Panc1 (cell line): ENCODE measurements at regions not wholly inside any gene's neighbourhood (a gene's known extent, or its start where the extent isn't known, plus 50 kb on each side); places are given as distances from the start of the nearest gene placed in this dataset.

Experiments
- ATAC-seq: fragments of 200-7000 bp; cut with Tn5 transposase; 2 replicates; pipeline ENCODE4 v1.9.1; 2020; ENCODE audit warnings: mild to moderate bottlenecking, moderate library complexity
- BruUV-seq: library from RNA; stranded (reverse); fragments of 400-500 nt; replicated peaks from 2 replicates; lab custom pipeline; 2021; lab: Mats Ljungman, UMichigan
- CTCF ChIA-PET: fragments of 300-600 bp; sonication (Branson Sonifier 250); formaldehyde crosslinking; loops from one replicate; lab custom pipeline; 2022; ENCODE audit warnings: antibody characterized with exemption; lab: Charles Lee
- POLR2A ChIA-PET: fragments of 300-600 bp; sonication (Branson Sonifier 250); formaldehyde crosslinking; loops from one replicate; lab custom pipeline; 2022; ENCODE audit warnings: antibody characterized with exemption; lab: Charles Lee
- DNase-seq: peaks from one replicate; pipeline ENCODE4 v3.0.0-alpha.2; 2010; ENCODE audit warnings: low read depth, low spot score
- H3K27ac ChIP-seq: 2 replicates; pipeline ENCODE4 v1.5.1; 2011; ENCODE audit warnings: mild to moderate bottlenecking, low read length, inconsistent platforms
- H3K27me3 ChIP-seq: fragments of 200-500 bp; sonication (Bioruptor generic); 2 replicates; pipeline ENCODE4 v1.6.0; 2014; ENCODE audit warnings: low read length, inconsistent platforms; ENCODE audit not compliant: control insufficient read depth, insufficient read depth
- H3K36me3 ChIP-seq: fragments of 200-500 bp; sonication (Bioruptor generic); 2 replicates; pipeline ENCODE4 v1.5.1; 2014; ENCODE audit warnings: inconsistent platforms, mild to moderate bottlenecking, low read length, moderate library complexity; ENCODE audit not compliant: control insufficient read depth, insufficient read depth
- H3K4me1 ChIP-seq: 2 replicates; pipeline ENCODE4 v1.5.1; 2011; ENCODE audit warnings: inconsistent platforms, mild to moderate bottlenecking, low read length, moderate library complexity; ENCODE audit not compliant: control insufficient read depth, insufficient read depth
- H3K4me3 ChIP-seq, 2 experiments: 2 replicates each; pipeline ENCODE4 v1.5.1; 2011 to 2012; ENCODE audit warnings: low read depth in 2 of 2, low read length in 2 of 2, mild to moderate bottlenecking in 2 of 2, inconsistent platforms in 1 of 2, moderate library complexity in 1 of 2
- H3K9me3 ChIP-seq: fragments of 200-500 bp; sonication (Bioruptor generic); 2 replicates; pipeline ENCODE4 v1.5.1; 2014; ENCODE audit warnings: low read depth, mild to moderate bottlenecking, inconsistent platforms, low read length, moderate library complexity; ENCODE audit not compliant: control insufficient read depth, insufficient read depth
- CTCF ChIP-seq: fragments of 450-650 bp; IDR thresholded peaks from 2 replicates; pipeline ENCODE4 v1.5.1; 2017; ENCODE audit warnings: mild to moderate bottlenecking
- POLR2AphosphoS5 ChIP-seq: IDR thresholded peaks from 2 replicates; pipeline ENCODE4 v1.6.1; 2012; ENCODE audit warnings: mild to moderate bottlenecking, low read depth, low read length, moderate library complexity
- REST ChIP-seq, 2 experiments: IDR thresholded peaks; 2 replicates each; pipeline ENCODE4 v1.6.1; 2011 to 2012; ENCODE audit warnings: low read depth in 2 of 2, control low read depth in 1 of 2, low read length in 1 of 2, mild to moderate bottlenecking in 1 of 2, moderate library complexity in 1 of 2; ENCODE audit not compliant: insufficient read depth in 1 of 2
- SIN3A ChIP-seq: IDR thresholded peaks from 2 replicates; pipeline ENCODE4 v1.6.1; 2012; ENCODE audit warnings: low read depth, mild to moderate bottlenecking, low read length, moderate library complexity, borderline replicate concordance; ENCODE audit not compliant: insufficient read depth
- TCF7L2 ChIP-seq: IDR thresholded peaks from 2 replicates; pipeline ENCODE4 v1.6.1; 2011; ENCODE audit warnings: mild to moderate bottlenecking, low read depth, low read length, inconsistent platforms
- in situ Hi-C: cut with HindIII; loops from 2 replicates; pipeline ENCODE4 v1.10.0; 2016; ENCODE audit warnings: low sequenced_read_pairs, low pct_unique_long_range_greater_than_20kb
- intact Hi-C: fragments of 100-400 bp; cut with micrococcal nuclease; formaldehyde crosslinking; loops from one replicate; pipeline ENCODE4 v1.10.0; 2022; ENCODE audit not compliant: unreplicated experiment

DNA sequence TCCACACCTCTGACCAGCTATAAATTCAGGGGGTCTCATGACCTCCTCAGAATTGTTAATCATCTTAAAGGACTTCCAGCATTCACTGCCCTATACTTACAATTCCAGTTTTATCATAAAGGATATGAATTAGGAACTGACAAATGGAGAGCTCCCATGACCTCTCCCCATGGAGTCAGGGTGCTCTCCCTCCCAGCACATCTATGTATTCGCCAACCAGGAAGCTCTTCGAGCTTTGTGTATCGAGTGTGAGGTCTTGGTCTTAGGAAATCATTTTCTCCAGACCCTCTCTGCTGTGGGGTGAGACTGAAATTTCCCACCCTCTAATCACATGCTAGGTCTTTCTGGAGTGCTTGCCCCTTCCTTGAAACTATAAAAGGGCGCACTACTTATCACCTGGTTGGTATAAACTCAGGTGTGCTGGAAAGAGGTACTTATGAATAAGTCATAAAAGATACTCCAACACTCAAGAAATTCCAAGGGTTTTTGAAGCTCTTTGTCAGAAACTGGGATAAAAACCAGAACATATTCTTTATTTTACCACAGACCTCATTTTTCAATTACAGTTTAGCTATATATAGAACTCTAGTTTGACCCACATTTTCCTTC lies 238.4 kb upstream of the OPRM1 start:
- TF ChIP-seq POLR2AphosphoS5 (no peak), TCF7L2 (no peak), SIN3A (no peak), CTCF (no peak), REST (IDR thresholded peaks at IDR 0.05; ENCODE audit: insufficient read depth in 1 of 2, low read depth in 2 of 2, low read length in 1 of 2) (no peak)
- Histone ChIP-seq H3K27ac (no peak overlapping the region), H3K4me1 (no peaks in the 10 kb centered on the region), H3K36me3 (no peaks in the 10 kb centered on the region), H3K4me3 (no peak overlapping the region), H3K27me3 (no peaks in the 10 kb centered on the region), H3K9me3 (no peaks in the 10 kb centered on the region)
- no TSS peak for BruUV-seq
- ATAC-seq (no peak), DNase-seq (no peak)
- intact Hi-C loops = no loop called here
- ChIA-PET CTCF (no interaction called here), POLR2A (interaction anchor here (0.6 kb wide), 1 partner anchor 192 kb away, joined by 4 read pairs; no protein-coding TSS in a partner anchor)
- in situ Hi-C loops = no loop called here

DNA sequence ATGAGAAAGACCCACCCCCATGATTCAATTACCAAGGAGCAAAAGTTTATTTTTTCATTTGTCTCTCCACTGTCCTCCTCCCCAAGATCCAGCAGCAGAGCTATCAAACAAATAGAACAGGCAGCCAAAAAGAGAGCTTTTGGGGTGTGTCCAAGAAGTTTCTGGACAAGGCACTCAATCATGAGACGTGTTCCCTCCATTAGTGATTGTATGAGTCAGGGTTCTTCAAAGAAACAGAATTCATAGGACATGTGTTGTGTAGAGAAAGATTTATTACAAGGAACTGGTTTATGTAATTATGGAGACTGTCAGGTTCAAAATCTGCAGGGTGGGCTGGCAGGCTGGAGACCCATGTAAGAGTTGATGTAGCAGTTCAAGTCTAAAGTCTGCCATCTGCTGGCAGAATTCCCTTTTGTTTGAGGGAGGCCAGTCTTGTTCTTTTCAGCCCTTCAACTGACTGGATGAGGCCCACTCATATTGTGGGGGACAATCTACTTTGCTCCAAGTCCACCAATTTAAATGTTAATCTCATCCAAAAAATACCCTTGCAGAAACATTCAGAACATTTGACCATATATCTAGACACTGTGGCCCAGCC lies 248.1 kb upstream of the OPRM1 start:
- no peak overlapping the region for H3K4me3 ChIP-seq
- intact Hi-C loops (no loop called here), in situ Hi-C loops (no loop called here)
- ChIA-PET CTCF (no interaction called here), POLR2A (interaction anchor here (0.6 kb wide), 1 partner anchor 32 kb away, joined by 3 read pairs; no protein-coding TSS in a partner anchor)
- H3K36me3 ChIP-seq = no peaks in the 10 kb centered on the region
- DNase-seq (no peak), ATAC-seq (no peak)
- H3K4me1 ChIP-seq = no peaks in the 10 kb centered on the region
- TF ChIP-seq REST (IDR thresholded peaks at IDR 0.05; ENCODE audit: insufficient read depth in 1 of 2, low read depth in 2 of 2, low read length in 1 of 2) (no peak), SIN3A (no peak), CTCF (peak; percentile 32)
- no TSS peak for BruUV-seq
- no peaks in the 10 kb centered on the region for H3K9me3 ChIP-seq
- no peaks in the 10 kb centered on the region for H3K27me3 ChIP-seq
- H3K27ac ChIP-seq = no peak overlapping the region
